ENCODE measurements at regions not wholly inside any gene's neighbourhood (a gene's known extent, or its start where the extent isn't known, plus 50 kb on each side); places are given as distances from the start of the nearest gene placed in this dataset.
"Not testable (repeated sequence)": the region's sequence is repeated elsewhere in the genome, so short reads cannot be mapped to it uniquely, and the experiment has no call there.

- in situ Hi-C loops (cut with MboI; ENCODE audit: low sequenced_read_pairs), result not testable (repeated sequence)
Measured at GRCh38 chr12:14032191-14032590, 50.8 kb upstream of the GRIN2B start.

GRCh38 chr12:14043776-14044175 is 62.4 kb upstream of the GRIN2B start:
- in situ Hi-C loops (cut with MboI; ENCODE audit: low sequenced_read_pairs), result no loop called here

- in situ Hi-C loops (cut with MboI; ENCODE audit: low sequenced_read_pairs), result no loop called here
Measured at GRCh38 chr12:14048941-14049545, 67.6 kb upstream of the GRIN2B start.

- in situ Hi-C loops (cut with MboI; ENCODE audit: low sequenced_read_pairs), result no loop called here
Measured at GRCh38 chr12:14057895-14058294, 76.5 kb upstream of the GRIN2B start.

- in situ Hi-C loops (cut with MboI; ENCODE audit: low sequenced_read_pairs), result no loop called here
Measured at GRCh38 chr12:14058717-14059116, 77.3 kb upstream of the GRIN2B start.

DNA sequence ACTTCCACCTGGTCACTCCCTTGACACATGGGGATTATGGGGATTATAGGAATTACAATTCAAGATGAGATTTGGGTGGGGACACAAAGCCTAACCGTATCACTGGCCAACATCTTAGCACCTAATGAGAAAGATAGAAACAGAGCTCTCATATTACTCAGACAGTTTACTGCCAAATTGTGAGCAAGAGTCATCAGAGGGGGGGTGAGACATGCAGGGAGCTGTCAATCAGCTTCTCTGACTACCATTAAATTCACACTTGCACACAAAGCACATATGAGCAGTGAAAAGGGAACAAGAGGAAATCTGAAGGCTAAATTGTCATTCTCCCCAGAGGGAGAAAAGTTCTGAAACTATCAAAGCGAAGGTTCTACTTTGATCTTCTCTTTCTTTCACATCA is 78.1 kb upstream of the GRIN2B start:
- in situ Hi-C loops (cut with MboI; ENCODE audit: low sequenced_read_pairs), result no loop called here

DNA sequence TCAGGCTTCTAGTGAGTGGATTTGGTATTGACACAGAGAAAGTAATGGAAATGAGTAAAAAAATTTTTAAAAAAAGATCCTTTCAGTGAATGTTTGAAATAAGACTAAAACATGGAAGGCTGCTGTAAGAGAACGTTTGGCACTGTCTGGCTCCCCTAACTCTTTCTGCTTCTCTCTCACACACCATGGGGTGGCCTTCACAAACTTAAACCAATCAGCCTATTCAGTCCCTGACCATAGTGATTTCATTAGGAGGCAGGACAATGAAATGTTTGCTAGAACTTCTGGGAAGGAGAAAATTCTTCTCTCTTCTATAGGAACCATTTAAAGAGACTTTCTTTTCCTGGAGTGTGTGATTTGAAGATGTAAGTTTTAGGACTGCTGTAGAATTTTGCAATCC is 84.2 kb upstream of the GRIN2B start:
- in situ Hi-C loops (cut with MboI; ENCODE audit: low sequenced_read_pairs), result no loop called here

GRCh38 chr12:14066021-14066420 is 84.6 kb upstream of the GRIN2B start:
- in situ Hi-C loops (cut with MboI; ENCODE audit: low sequenced_read_pairs), result no loop called here

- in situ Hi-C loops (cut with MboI; ENCODE audit: low sequenced_read_pairs), result no loop called here
Measured at GRCh38 chr12:14068961-14069360, 87.6 kb upstream of the GRIN2B start.

DNA sequence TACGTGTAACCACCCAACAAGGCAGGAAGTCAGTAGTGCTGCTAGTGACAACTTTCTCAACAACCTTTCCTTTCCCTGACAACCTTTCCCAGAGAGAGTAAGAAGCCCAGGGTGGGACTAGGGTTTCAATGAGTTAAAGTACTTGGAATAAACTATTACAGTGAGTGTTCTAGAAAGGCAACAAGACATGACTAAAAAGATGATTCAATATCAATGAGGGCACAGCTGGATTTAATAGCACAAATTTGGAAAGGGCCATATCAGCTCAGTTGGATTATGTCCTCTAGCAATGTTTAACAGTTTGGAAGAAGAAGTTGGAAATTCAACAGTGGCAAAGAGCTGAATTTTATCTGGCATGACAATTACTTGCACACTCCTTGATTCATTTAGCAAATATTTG is 90.4 kb upstream of the GRIN2B start:
- in situ Hi-C loops (cut with MboI; ENCODE audit: low sequenced_read_pairs), result no loop called here

DNA sequence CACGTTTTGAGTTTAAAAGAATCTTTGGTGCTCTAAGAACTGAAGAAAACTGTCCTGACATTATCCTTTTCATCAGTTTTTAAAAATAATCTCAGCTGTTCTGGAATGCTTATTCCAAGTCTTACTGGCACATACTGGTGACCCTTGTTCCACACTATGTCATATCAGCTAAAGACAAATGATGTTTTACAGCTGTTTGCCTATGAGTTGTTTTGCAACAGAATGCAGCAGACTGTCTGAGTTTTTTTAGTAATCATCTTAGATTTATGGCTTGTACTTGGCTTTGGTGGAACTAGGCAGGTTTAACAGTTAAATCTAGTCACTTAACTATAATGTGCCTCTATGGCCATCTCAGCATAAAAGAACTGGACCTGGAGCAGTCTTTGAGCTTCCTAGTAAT is 91.6 kb upstream of the GRIN2B start:
- in situ Hi-C loops (cut with MboI; ENCODE audit: low sequenced_read_pairs), result no loop called here

DNA sequence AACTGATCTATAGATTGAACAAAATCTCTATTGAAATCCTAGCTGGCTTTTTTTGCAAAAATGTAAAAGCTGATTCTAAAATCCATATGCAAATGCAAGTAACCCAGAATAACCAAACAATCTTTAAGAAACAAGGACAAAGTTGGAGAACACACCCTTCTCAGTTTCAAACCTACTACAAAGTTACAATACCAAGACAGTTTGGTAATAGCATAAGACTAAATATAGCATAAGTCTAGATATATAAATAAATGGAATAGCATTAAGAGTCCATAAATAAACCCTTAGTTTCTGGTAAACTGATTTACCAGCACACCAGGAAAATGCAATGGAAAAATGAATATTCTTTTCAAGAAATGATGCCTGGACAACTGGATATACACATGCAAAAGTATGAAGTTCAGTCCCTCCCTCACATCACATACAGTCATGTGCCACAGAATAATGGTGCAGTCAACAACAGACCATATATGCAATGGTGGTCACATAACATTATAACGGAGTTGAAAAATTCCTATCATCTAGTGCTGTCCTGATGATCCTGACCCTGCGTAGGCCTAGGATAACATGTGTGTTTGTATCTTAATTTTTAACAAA is 94.5 kb upstream of the GRIN2B start:
- in situ Hi-C loops (cut with MboI; ENCODE audit: low sequenced_read_pairs), result no loop called here

- in situ Hi-C loops (cut with MboI; ENCODE audit: low sequenced_read_pairs), result no loop called here
Measured at GRCh38 chr12:14076538-14076937, 95.1 kb upstream of the GRIN2B start.

GRCh38 chr12:14086838-14087237 is 105.4 kb upstream of the GRIN2B start:
- in situ Hi-C loops (cut with MboI; ENCODE audit: low sequenced_read_pairs), result no loop called here

DNA sequence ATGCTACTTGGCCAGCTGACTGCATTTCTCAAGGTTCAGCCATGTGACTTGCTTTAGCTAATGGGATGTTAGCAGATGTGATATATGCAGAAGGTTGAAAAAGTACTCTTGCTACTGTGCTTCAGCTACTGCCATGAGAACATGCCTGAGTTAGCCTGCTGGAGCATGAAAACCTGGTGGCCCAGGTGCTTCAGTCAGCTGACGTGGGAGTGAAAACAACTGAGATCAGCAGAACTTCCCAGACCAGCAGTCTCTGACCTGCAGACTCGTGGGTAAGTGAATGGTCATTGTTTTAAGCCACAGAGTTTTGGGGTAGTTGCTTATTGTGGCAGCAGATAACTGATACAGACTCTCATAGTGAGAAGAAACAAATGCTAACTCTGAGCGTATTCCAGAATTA is 118.6 kb upstream of the GRIN2B start:
- in situ Hi-C loops (cut with MboI; ENCODE audit: low sequenced_read_pairs), result no loop called here

DNA sequence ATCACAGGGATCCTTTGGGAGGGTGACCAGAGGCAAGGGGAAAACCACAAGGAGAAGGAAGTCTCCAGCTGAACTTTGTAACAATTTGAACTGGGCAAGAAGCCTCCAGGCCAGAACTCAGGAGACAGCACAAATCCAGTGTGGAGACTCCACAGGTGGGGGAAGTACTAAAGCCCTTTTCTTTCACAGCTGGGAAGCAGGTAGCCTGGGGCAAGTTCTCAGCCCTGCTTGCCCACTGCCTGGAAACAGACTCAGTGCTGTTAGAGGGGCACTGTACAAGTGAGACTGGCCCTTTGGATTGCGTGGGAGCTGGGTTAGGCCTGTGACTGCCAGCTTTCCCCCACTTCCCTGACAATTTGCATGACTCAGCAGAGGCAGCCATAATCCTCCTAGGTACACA is 120.2 kb upstream of the GRIN2B start:
- in situ Hi-C loops (cut with MboI; ENCODE audit: low sequenced_read_pairs), result not testable (repeated sequence)

DNA sequence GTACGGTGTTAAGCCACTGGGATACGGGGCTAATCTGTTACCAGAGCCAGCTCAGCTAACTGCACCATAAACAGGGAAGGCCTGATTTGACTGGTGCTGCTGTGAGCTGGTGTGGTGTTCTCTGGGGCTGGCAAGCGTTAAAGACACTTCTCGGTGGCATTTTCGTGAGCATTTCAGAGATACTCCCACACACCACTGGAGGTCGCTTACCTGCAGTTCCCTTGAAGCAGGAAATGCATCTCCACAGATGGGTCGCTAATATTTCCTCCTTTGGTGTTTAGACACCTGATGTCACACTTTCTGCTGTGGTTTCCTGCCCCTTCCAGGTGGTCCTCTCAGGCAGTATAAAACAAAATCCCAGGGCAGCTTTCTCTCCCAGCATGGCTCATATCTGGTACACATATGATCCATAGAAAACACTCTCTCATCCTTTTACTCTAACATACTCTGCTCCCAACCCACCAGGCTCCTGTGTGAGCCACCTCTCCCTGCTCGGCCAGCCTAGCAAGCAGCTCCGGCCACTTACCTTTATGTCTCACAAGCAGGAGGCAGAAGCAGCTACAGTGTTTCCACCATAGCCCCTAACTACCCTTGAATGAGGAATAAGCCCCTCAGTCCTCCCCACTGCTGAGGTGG is 129.9 kb upstream of the GRIN2B start:
- in situ Hi-C loops (cut with MboI; ENCODE audit: low sequenced_read_pairs), result no loop called here

DNA sequence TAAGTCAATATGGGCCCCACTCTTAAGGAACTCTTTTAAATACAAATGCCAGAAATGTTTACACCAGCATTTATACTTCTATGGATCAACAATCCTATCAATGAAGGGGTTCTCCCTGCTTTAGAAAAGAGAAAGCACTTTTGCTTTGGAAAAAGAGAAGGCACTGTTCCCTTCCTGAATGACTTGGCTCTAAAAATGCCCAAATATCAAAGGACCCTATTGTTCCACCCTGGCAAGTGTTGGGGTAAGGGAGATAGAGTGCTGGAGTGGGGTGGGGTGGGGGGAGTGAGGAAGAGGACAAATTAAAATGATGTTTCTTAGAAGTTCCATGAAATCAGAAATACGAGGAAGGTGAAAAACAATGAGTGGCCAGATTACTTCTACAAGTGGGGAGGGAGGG is 131.6 kb upstream of the GRIN2B start:
- in situ Hi-C loops (cut with MboI; ENCODE audit: low sequenced_read_pairs), result no loop called here

DNA sequence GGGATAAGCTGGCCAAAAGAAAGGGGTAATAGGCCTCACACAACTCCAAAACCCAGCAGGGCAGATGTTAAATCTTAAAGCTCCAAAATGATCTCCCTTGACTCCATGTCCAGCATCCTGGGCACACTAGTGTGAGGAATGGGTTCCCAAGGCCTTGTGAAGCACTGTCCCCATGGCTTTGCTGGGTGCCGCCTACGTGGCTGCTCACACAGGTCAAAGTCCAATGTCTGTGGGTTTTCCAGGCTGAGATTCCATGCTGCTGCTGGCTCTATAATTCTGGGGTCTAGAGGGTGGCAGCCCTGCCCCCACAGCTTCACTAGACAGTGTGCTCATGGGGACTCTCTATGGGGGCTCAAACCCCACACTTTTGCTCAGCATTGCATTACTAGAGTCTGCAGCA is 145.3 kb upstream of the GRIN2B start:
- in situ Hi-C loops (cut with MboI; ENCODE audit: low sequenced_read_pairs), result no loop called here

DNA sequence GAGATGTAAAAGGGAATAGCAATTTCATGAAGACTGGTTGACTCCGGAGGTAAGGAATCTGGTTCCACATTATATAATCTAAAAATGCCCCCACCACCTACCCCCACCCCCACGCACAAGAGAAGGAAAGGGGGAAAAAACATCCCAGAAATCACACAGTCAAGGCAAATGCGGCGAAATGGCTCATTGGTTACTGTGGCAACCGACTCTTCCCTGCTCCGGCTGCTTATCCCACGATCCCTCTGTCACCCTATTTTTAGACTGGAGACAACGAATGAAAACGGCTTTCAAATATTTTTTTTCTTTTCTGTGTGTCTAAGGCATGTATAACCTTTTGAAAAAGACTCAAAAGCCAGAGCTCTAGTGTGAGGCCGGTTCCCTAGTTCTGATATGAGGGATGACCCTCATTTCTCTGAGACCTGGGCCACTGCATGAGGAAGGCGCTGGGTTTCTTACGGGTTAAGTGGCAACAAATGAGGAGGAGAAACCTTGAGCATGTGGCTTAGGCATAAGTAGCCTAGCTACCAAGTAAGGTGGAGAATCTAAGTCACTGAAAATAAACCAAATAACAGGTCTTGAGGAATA is 148.3 kb upstream of the GRIN2B start:
- in situ Hi-C loops (cut with MboI; ENCODE audit: low sequenced_read_pairs), result no loop called here

- in situ Hi-C loops (cut with MboI; ENCODE audit: low sequenced_read_pairs), result no loop called here
Measured at GRCh38 chr12:14135996-14136395, 154.6 kb upstream of the GRIN2B start.

DNA sequence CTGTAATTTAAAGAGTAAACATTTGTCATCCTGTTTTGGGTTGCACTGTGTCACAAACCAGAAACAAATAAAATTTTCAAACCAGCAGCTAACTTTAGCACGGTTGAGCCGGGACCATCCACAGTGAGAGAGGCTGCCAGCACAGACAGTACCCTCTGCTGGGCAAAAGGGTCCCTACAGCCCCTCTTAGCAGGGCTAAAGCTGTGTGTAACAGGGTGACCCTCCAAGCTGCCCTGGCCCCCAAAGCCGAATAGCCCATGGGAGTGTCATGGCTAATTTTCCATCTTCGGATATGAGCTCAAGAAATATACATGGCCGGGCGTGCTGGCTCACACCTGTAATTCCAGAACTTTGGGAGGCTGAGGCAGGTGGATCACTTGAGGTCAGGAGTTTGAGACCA is 157.1 kb upstream of the GRIN2B start:
- in situ Hi-C loops (cut with MboI; ENCODE audit: low sequenced_read_pairs), result no loop called here
